Kidney tubule cell (primary cell): ENCODE measurements at regions not wholly inside any gene's neighbourhood (a gene's known extent, or its start where the extent isn't known, plus 50 kb on each side); places are given as distances from the start of the nearest gene placed in this dataset.

Source experiments
- DNase-seq: peaks from one replicate; pipeline ENCODE4 v3.0.0-alpha.2; 2018; ENCODE audit warnings: low spot score

- peak; percentile 29 for DNase-seq
Observed at GRCh38 chr6:6891949-6892461, 215.8 kb upstream of the RREB1 start.

GRCh38 chr6:6892744-6893583, 214.8 kb upstream of the RREB1 start:
- DNase-seq: no peak

DNA sequence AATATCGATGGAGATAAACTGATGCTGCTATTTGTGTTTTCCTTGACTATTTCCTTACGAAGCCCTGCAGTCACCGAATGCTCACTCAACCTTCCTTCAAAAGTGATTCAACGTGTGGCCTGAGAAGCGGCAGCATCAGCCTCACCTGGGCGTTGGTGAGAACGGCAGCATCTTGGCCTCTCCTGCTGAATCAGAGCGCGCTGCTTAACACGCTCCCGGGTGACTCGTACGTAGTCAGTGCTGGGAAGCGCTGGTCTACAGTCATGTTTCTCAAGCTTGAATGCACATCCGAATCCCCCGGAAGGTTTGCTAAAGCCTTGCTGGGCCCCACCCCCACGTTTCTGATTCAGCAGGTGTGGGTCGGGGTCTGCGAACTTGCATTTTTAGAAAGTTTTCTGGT, 214.1 kb upstream of the RREB1 start:
- peak; percentile 89 for DNase-seq

GRCh38 chr6:6895929-6896328, 211.8 kb upstream of the RREB1 start:
- DNase-seq: no peak

DNA sequence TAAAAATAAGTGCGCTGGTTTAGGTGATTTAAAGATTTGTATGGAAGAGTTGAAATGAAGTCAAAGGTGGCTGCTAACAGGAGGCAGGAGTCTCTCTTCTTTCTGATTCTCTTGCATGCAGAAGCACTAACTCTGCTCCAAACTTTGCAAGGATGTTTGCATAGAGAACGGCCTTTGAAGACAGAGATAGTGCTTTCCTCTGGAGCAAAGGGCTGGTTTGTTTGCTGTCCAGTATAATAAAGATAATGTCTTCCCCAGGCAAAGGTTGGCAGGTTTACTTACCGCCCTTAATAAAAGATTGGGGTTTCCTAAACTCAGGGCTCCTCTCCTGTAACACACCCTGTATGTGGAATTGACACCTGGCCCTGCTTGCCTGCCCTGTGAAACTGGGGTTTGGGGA, 210.6 kb upstream of the RREB1 start:
- no peak for DNase-seq

DNA sequence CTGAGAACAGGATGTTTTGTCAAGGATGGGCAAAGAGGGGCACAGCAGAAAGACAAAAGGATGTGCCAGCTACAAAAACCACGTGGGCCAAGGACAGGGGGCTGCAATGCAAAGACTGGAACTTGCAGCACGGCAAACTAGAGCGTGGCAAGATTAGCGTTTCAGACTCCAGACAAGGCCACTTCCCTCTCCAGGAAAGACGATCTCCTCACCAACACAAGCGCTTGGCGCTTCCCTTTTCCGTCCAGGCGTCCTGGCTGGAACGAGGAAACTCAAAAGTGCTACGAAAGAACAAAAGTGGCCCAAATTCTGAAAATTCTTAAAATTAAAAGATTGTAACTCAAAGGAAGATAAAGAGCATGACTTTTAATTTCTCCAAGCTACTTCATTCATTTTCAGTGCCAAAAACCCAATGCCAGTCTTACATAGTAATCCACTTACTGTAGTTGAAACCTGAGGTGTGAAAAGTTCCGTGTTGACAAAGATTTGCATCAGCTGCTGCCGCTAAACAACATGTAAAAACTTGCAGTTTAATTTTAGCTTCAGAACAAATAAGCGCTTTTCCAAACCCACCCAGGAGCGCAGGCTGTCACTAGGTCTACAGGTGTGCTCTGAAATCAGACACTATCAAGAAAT, 207.1 kb upstream of the RREB1 start:
- DNase-seq: no peak

GRCh38 chr6:6901205-6901719, 206.5 kb upstream of the RREB1 start:
- no peak for DNase-seq

- no peak for DNase-seq
Observed at GRCh38 chr6:6901945-6902344, 205.8 kb upstream of the RREB1 start.

DNA sequence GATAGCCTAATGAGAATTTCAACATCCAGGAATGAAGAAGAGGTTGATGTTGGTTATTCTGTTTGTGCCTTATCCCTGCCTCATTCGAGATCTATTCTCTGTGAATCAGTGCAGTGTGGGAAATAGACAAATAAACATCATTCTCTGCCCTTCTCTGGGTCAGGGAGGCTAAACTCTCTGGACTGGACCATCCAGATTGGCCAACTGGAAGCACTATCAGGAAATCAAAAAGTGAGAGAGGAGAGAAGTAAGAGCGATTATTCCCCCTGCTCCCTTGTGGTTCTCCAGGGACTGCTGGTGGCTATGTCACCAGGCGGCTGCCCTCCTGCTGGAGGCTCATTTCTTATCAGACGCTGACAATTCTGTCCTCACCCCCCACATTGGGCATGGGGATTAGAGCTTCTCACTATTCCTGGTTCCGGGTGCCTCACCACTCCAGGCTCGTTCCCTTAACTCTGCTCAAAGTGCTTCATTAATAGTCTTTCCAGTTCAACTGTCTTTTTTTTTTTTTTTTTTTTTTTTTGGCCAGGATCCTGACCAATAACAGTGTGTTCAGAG, 201.7 kb upstream of the RREB1 start:
- no peak for DNase-seq

- DNase-seq: no peak
Observed at GRCh38 chr6:6906570-6907213, 201.1 kb upstream of the RREB1 start.

DNA sequence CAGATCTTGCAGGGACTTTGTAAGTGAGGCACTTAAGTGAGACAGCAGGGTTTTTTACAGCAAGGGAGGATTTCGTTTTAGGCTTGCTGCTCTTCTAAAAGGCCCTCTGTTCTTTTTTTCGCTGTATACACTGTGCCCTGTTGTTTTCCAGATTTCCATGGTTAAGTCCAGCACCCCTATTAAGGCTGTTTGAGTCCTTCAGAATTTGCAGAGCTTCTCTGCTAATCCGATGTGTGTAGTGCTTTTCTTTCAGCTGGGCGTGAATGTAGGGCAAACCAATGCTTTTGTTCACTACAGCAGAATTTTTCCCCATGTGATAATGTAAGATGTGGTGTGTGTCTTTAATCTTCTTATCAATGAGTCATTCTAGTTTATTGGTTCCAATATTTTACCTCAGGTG, 200.5 kb upstream of the RREB1 start:
- no peak for DNase-seq

DNA sequence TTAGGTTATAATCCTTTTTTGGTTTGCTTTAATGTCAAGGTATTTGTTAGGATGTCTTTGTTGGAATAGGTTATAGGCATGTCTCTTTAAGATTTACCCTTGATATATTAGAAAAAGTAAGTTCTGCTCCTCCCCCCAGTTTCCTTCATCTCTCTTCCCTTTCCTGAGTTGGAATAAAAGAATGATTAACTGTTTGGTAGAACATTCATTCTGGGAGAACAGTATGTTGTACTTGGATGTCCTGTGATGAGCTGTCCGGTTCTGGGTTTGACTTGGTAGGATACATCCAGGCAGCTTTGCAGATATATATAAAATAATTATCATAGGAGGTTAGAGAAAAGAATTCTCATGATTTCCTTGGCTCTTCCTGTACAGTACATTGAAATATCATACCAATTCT, 199.6 kb upstream of the RREB1 start:
- DNase-seq: peak; percentile 64

- no peak for DNase-seq
Observed at GRCh38 chr6:6909111-6909510, 198.7 kb upstream of the RREB1 start.

DNA sequence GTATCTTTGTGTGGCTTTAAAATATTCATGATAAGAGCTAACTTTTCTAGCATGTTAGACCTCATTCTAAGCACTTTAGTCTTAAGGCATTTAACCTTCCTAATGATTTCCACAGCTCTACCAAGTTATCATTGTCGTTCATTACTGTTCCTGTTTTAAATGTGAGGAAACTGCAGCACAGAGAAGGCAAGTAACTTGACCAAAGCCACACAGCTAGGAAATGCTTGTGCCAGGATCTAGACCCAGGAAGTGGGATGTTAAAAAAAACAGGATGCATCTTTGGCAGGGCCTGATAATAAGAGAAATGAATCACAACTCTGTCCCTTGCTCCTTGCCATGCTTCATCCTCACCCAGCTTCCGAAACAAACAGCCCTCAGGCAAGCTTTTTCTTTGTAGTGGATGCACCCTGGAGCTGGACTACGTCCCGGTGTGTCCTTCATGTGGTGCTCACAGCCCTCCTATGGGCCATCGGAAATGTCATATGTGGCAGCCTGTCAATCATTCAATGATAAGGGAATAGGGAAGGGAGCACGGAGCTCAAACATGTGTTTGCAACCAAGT, 196.9 kb upstream of the RREB1 start:
- peak; percentile 14 for DNase-seq

GRCh38 chr6:6911391-6911790, 196.4 kb upstream of the RREB1 start:
- no peak for DNase-seq

DNA sequence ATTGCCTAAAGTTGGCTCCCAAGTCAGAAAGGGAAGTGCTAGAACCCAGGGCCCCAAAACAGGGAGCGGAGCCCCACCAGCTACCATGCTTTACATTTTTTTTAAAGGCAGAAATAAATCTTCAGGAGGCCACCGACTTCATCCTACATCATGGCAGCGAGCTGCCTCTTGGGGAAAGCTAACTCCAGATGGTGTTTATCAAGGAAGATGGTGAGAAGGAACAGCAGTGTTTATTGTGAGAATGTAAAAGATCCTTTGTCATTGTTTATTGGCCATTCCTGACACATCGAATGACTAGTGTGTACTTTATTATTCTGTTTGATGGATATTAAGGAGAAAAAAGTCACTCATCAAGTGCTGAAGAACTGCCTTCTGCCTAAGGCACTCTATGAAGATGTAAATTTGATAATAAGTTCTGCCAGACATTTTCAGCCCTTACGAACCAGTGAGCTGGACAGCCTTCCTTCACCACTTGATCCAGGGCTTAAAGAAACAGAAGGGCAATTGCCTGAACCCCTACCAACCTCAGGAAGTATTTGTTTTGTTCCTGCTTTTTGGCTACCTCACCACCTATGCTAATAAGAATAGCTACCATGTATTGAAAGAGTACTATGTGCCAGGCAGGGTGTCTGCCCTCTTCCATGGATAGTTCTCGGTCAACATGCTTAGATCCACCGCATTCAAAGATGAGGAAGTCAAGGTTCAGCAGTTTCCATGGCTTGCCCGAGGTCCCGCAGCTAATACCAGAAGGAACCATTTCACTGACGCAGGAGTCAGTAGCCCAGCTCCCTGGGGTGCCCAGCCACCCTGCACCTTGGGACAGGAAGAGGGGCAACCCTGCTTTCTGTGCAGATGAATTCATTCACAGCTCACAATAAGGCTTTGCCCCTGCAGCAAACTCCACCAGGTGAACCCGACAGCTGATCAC, 194.7 kb upstream of the RREB1 start:
- DNase-seq: no peak

DNA sequence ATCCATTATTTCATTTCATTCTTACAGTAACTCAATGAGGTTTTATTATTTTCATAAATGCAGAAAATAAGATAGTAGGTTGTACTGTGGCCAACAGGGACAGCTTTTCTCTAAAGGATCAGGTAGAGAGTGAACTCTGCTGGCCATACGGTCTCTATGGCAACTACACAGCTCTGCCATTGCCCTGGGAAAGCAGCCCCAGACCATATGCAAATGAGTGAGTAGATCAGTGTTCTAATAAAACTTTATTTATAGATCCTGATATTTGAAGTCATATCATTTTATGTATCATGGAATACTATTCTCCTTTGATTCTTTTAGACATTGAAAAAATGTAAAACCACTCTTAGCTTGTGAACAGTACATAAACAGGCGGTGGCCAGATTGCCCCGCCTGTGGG, 192.5 kb upstream of the RREB1 start:
- peak; percentile 40 for DNase-seq

DNA sequence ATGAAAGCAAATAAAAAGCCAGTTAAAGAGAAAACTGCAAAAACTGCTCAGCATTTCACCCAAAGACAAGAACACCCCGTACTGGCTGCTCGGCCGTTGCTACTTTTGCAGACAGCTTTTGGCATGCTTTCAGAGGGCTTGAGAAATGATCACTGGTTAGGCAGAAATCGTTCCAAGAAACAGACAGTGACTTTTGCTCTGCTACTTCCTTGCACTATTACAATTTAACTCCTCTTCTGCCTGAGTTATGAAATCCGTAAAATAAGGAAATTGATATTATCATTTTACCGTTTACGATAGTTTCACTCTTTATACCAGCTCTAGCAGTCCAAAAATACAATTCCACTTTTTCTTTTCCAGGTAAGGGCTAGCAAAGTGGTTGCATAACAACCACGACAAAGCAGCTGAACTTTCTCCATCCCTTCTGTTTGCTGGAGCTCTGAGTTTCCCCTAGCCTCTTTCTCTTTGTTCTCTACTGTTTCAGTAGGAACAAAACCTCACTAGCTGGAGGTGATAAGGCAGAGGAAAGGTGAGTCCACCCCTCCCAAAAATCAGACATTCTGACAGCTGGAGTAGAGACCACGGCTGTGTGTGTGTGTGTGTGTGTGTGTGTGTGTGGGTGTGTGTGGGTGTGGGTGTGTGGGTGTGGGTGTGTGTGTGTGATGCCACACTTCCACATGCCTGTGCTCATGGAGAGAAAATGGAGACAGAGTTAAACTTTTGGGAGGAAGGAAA, 191.8 kb upstream of the RREB1 start:
- DNase-seq: peak; percentile 16

DNA sequence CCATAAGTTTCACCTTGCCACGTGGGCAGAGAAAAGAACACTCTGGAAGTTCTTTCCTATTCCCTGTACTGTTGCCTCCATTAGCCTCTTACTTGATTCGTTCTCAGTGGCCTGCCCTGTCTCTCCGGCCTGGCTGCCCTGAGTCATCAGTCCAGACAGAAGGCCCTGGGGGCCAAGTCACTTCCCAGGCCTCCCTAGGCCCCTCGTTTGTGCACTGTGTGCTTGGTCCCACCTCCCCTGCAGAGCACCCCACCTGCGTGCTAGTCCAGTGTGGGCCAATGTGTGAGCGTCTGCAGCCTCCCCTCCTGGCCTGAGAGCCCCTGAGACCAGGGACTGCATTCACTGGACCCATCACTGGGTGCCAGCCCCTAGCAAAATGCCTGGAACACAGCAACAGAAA, 191.2 kb upstream of the RREB1 start:
- DNase-seq: peak; percentile 37
